HS-5 (cell line): ENCODE measurements at regions not wholly inside any gene's neighbourhood (a gene's known extent, or its start where the extent isn't known, plus 50 kb on each side); places are given as distances from the start of the nearest gene placed in this dataset.

ENCODE experiments used
- DNase-seq: peaks from one replicate; pipeline ENCODE4 v3.0.0-alpha.2; 2012; ENCODE audit warnings: low read depth

GRCh38 chr10:59595593-59595992, 114.1 kb downstream of the SLC16A9 start:
- no peak for DNase-seq

- DNase-seq = no peak
These were observed 115.9 kb downstream of the SLC16A9 start for GRCh38 chr10:59593768-59594167.

- DNase-seq = no peak
These were observed 119.9 kb downstream of the SLC16A9 start for GRCh38 chr10:59589796-59590195.

- DNase-seq = no peak
These were observed 120.9 kb downstream of the SLC16A9 start for GRCh38 chr10:59588791-59589190.

GRCh38 chr10:59587756-59588140, 121.9 kb downstream of the SLC16A9 start:
- DNase-seq = no peak

GRCh38 chr10:59587083-59587755, 122.4 kb downstream of the SLC16A9 start:
- DNase-seq = no peak

- no peak for DNase-seq
These were observed 123.2 kb downstream of the SLC16A9 start for GRCh38 chr10:59586407-59586891.

GRCh38 chr10:59585046-59585700, 124.5 kb downstream of the SLC16A9 start:
- DNase-seq = no peak

- no peak for DNase-seq
These were observed 126.9 kb downstream of the SLC16A9 start for GRCh38 chr10:59582780-59583179.

GRCh38 chr10:59582058-59582457, 127.6 kb downstream of the SLC16A9 start:
- no peak for DNase-seq

- no peak for DNase-seq
These were observed 129.4 kb downstream of the SLC16A9 start for GRCh38 chr10:59580026-59580863.

- DNase-seq = no peak
These were observed 130.9 kb downstream of the SLC16A9 start for GRCh38 chr10:59578741-59579140.

- no peak for DNase-seq
These were observed 131.7 kb downstream of the SLC16A9 start for GRCh38 chr10:59577984-59578383.

- peak; percentile 11 for DNase-seq
These were observed 134.4 kb downstream of the SLC16A9 start for GRCh38 chr10:59575269-59575668.

- DNase-seq = peak; percentile 37
These were observed 146.1 kb downstream of the SLC16A9 start for GRCh38 chr10:59563531-59563930.

GRCh38 chr10:59562126-59562525, 147.5 kb downstream of the SLC16A9 start:
- DNase-seq = no peak

- DNase-seq = peak; percentile 73
These were observed 148.1 kb downstream of the SLC16A9 start for GRCh38 chr10:59561477-59562121.

- no peak for DNase-seq
These were observed 148.7 kb downstream of the SLC16A9 start for GRCh38 chr10:59560990-59561389.

- DNase-seq = no peak
These were observed 149.5 kb downstream of the SLC16A9 start for GRCh38 chr10:59560161-59560560.

- no peak for DNase-seq
These were observed 151.6 kb downstream of the SLC16A9 start for GRCh38 chr10:59558066-59558465.

- no peak for DNase-seq
These were observed 152.0 kb downstream of the SLC16A9 start for GRCh38 chr10:59557642-59558041.

GRCh38 chr10:59557052-59557451, 152.6 kb downstream of the SLC16A9 start:
- DNase-seq = no peak
